NCI-H128 (cell line): ENCODE measurements at regions not wholly inside any gene's neighbourhood (a gene's known extent, or its start where the extent isn't known, plus 50 kb on each side); places are given as distances from the start of the nearest gene placed in this dataset.
"Not testable (repeated sequence)": the region's sequence is repeated elsewhere in the genome, so short reads cannot be mapped to it uniquely, and the experiment has no call there.

Experiments
- DNase-seq: peaks from one replicate; lab custom pipeline; 2025; ENCODE audit not compliant: unreplicated experiment; lab: John Stamatoyannopoulos, UW

DNA sequence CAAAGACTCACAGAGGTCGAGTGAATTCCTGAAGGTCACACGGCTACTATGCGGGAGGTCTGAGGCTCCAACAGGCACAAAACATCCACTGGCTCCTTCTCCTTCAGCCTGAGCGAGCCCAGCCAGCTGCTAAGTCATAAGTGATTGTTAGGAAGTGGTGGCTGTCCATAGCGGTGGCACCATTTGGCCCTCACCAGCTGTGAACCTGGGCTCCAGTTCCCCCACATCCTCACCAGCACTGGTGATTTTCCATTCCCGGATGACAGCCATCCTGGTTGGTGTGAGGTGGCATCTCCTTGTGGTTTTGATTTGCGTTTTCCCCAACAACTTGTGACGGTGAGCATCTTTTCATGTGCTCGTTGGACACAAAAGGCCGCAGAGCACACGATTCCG, 302.8 kb downstream of the FOXL1 start:
- no peak for DNase-seq

GRCh38 chr16:86881861-86882273, 303.5 kb downstream of the FOXL1 start:
- no peak for DNase-seq

DNA sequence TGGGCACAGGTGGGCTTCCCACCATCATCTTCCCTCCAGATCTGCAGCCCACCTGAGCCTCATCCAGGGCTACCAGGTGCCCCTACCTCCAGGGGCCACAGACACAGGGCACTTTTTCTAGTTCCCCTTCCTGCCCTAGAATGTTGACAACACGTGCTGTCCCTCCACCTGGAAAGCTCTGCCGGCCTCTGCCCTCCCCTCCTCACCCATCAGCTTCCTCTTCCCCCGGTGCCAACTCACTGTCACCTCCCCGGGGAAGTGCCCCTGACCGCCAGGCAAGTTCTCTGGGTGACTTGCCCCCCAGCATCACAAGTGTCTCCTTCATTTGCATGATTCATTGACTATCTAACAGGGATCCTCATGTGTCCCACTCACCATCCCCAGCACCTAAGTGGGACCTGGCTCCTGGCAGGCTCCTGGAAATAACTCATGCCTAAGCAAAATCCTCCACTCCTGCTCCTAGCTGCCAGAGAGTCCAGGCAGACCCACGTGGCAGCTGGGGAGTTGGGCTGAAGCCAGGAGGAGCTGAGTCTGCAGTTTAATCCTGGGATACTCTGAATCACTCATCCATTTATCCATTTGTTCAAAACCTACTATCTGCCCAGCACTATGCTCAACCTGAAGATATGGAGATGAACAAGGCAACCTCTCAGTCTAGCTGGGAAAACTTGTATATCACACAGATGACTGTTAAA, 304.4 kb downstream of the FOXL1 start:
- DNase-seq = no peak

GRCh38 chr16:86883583-86884389, 305.4 kb downstream of the FOXL1 start:
- no peak for DNase-seq

GRCh38 chr16:86884390-86884650, 306.0 kb downstream of the FOXL1 start:
- DNase-seq = no peak

- DNase-seq = no peak
These were observed 306.8 kb downstream of the FOXL1 start for GRCh38 chr16:86885139-86885538.

DNA sequence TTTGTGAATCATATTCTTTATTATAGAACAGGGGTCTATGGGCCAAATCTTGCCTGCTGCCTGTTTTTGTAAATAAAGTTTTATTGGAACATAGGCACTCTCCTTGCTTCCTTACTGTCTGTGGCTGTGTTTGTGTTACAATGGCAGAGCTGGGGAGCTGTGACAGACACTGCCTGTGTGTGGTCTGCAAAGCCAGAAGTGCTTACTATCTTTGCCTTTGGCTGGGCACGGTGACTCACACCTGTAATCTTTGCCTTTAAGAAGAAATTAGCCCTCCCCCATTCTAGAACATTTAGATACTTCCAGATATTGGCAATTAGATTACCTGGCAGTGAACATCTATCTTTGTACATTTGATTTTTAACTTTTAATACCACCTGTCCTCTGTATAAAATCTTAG, 308.3 kb downstream of the FOXL1 start:
- no peak for DNase-seq

GRCh38 chr16:86887416-86887815, 309.1 kb downstream of the FOXL1 start:
- DNase-seq = no peak

DNA sequence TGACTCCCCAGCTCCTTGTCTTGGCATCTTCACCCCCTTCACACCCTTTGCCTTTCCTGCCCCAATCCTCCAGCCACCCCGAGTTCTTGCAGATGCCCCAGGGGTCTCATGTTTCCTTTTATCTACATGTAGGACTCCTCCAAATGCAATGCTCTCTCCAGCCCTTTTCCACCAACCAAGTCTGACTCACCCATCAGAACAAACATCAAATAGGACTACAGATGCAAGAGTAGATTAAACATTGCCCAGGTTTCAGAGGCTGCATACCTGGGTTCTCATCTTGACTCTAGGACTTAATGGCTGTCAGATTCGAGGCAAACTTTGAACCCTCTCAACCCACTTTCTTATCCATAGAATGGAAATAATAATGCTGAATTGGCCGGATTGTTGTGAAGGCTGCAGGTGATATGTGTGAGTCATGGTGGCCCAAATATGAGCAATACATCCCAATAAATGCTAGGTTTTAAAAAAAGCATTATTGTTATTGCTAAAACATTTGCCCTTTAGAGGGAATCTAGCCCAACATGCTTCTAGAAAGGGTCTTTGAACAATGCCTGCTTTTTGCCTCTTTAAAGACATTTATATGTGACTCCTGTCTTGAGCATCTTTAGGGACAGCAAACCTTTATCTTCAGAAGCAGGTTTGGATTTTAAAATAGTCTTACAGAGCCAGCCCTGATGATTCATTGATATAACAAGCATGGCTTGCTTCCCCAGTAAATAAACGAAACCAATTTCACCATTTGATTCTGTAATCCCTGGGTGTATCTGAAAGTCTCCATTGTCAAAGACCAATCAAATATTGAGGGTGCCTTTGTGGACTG, 310.1 kb downstream of the FOXL1 start:
- DNase-seq = no peak

DNA sequence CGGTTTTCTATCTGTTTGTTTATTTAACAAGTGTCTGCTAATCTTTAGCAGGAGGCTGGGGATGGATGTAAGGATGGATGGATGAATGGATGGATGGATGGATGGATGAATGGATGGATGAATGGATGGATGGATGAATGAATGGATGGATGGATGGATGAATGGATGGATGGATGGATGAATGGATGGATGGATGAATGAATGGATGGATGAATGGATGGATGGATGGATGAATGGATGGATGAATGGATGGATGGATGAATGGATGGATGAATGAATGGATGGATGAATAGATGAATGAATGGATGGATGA, 310.7 kb downstream of the FOXL1 start:
- DNase-seq = not testable (repeated sequence)

DNA sequence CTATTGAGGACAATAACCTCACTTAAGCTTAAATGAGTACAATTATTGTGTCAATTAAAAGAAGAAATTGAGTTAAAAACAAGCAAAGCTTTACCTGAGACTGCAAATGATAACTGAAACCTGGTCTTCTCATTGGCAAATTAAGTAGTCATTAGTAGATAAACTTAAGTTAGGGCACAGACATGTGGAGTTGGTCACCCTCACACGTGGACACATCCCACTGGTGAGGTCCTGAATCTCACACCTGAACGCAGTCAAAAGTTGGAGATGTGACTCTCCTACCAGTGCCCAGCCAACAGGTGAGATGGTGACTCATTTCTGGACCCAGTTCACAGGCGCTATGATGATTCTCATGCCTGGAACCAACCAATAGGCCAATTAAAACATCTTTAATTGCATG, 311.6 kb downstream of the FOXL1 start:
- no peak for DNase-seq

- no peak for DNase-seq
These were observed 312.8 kb downstream of the FOXL1 start for GRCh38 chr16:86891121-86891520.

DNA sequence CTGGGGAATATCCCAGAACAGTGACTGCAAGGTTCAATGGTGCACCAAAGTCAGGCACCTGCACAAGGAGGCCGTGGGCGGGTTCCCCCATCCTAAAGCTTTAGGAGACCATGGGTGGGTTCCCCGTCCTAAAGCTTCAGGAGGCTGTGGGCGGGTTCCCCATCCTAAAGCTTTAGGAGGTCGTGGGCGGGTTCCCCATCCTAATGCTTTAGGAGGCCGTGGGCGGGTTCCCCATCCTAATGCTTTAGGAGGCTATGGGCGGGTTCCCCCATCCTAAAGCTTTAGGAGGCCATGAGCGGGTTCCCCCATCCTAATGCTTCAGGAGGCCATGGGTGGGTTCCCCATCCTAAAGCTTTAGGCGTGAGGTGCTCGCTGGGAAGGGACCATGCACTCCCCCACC, 313.3 kb downstream of the FOXL1 start:
- DNase-seq = no peak

DNA sequence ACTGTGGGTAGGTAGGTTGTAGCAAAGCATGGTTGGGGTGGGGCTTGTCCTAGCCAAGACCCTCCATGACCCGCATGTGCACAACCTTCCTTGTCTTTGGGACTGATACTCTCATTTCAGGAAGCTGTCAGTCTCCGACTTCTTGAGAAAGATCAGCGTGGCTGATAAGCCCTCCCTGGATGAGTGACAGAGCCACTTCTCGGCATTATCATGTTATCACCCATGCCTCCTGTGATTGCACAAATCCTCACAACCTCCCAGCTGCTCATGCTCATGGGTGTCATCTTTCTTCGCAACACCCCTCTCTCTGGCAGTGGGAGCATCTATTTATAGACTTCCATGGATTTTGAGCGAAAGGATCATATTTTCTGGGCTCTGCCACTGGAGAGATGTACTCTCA, 314.2 kb downstream of the FOXL1 start:
- no peak for DNase-seq

- DNase-seq = no peak
These were observed 315.2 kb downstream of the FOXL1 start for GRCh38 chr16:86893506-86893905.

DNA sequence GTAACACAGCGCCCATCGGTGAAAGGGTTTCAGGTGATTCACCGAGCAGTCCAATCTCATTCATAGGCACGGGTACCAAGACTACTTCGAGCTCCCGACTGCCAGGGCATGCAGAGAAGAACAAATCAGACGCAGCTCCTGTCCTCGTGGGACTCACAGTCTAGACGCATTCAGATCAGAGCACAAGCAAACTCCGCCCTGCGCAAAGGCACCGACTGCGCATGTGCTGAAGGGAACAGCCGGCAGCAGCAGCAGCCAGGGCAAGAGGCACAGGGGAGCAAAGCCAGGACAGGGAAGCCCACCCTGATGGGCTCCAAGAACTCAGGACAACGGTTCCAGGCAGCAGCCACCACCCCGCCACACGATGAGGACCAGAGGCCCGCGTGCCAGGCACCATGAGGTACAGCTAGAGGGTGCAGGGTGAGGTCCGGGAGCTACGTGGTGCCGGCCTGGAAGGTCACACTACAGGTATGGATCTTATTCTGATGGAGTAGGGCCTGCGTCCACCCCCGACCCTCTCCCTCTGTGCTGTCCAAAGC, 315.7 kb downstream of the FOXL1 start:
- DNase-seq = no peak

- no peak for DNase-seq
These were observed 316.6 kb downstream of the FOXL1 start for GRCh38 chr16:86894925-86895324.

DNA sequence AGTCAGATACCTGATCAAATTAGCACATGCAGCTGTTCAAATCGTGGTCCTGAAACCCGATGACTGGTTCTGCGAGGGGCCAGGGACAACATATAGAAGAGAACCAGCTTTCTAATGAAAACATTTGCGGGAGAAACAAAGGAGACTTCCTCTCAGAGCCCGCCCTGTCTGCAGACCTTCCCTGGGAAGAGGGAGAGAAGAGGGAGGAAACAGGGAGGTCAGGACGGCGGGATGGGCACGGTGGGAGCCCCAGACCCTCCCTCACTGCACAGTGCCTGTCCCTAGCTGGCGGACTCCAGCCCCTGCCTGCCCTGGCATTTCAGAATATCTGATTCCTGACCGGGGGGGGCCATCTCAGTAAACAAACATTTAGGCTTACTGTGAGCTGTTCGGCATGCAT, 317.3 kb downstream of the FOXL1 start:
- no peak for DNase-seq

- no peak for DNase-seq
These were observed 318.6 kb downstream of the FOXL1 start for GRCh38 chr16:86896976-86897375.

DNA sequence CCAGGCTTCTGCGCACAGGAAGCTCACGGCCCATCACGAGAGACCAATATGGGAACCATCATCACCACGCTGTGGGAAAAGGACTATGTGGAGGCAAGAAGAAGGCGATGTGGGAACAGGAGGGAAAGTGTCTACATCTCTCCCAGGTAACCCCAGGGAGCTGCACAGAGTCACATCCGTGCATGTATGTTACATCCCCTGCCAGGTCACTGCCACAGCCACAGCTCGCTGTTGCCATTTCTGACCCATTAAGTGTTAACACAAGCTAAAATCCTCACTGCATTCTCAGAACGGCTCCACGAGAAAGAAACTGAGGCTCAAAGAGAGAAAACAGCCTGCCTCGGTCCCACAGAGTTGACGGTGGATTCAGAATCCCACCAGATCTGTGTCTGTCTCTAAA, 319.1 kb downstream of the FOXL1 start:
- DNase-seq = no peak

GRCh38 chr16:86898386-86898785, 320.0 kb downstream of the FOXL1 start:
- DNase-seq = no peak

GRCh38 chr16:86899151-86899550, 320.8 kb downstream of the FOXL1 start:
- DNase-seq = no peak
